HG03432 (cell line): ENCODE measurements at regions not wholly inside any gene's neighbourhood (a gene's known extent, or its start where the extent isn't known, plus 50 kb on each side); places are given as distances from the start of the nearest gene placed in this dataset.
"Not testable (repeated sequence)": the region's sequence is repeated elsewhere in the genome, so short reads cannot be mapped to it uniquely, and the experiment has no call there.

Source experiments
- ATAC-seq: cut with Tn5 transposase; IDR thresholded peaks from one replicate; pipeline ENCODE4 v1.9.1; 2021; ENCODE audit warnings: mild to moderate bottlenecking, moderate library complexity; ENCODE audit not compliant: unreplicated experiment

DNA sequence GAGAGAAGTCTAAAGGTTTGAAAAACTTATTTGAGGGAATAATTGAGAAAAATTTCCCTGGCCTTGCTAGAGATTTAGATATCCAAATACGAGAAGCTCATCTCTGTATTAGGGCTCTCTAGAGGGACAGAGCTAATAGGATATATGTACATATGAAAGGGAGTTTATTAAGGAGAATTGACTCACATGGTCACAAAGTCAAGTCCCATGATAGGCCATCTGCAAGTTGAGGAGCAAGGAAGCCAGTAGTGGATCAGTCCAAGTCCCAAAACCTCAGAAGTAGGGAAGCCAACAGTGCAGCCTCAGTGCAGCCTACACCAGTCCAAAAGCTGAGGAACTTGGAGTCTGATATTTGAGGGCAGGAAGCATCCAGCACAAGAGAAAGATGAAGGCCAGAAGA, 126.7 kb downstream of the PJA2 start:
- not testable (repeated sequence) for ATAC-seq

DNA sequence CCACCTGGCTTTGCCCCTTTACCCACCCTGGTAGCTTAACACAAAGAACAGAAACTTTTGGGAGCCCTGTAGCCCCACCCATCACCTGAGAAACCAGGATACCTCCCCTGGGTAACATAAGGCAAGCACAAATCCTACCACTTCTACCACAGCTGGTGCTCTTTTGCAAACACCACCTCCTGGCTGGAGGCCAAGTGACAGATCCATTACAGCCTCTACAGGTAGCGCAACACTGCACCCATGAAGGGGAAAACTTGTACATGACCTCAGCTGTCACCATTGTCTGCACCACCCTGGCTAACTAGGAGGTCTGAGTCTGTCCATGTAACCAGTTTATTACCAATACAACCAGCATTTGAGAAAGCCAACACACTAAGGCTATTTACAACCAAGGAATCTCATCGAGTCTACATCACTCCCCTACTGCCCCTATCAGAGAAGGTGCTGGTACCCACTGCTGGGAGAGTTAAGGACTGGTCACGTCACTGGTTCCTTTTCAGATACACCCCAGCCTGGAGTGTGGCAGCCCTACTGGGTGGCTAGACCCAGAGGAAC, 128.6 kb downstream of the PJA2 start:
- ATAC-seq, result no peak

DNA sequence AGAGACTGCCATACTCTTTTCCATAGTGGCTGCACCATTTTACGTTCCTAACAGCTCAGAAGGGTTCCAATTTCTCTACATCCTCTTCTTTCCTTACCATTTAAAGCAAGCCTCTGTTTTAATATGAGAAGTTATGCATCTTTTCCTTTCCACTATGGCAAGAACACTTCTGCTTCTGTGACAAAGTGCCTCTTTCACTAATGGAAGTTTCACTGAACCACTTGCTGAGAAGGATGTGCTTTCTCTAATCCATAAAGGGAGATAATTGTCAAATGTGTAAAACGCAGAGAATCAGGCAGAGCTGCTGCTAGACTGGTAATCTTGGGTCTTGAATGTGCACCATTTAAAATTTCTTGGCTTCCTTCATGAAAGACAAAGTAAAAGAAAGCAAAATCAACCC, 131.6 kb downstream of the PJA2 start:
- ATAC-seq, result no peak

DNA sequence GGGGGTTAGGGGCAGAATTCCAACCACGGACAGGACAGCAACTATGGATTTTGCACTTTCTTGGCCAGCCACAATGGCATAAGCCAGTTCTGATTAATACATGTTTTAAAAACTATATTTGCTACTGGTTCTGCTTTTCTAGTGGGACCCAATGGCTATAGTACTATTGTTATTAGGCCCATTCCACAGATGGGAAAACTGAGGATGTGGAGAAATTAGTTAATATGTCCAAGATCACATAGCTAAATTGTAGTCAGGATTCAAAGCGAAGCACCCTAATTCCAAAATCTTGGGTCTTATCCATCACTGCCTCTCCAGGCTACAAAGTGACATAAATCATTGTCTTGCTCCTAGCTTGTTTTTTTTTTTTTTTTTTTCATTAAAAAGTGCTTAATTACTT, 133.9 kb downstream of the PJA2 start:
- no peak for ATAC-seq

DNA sequence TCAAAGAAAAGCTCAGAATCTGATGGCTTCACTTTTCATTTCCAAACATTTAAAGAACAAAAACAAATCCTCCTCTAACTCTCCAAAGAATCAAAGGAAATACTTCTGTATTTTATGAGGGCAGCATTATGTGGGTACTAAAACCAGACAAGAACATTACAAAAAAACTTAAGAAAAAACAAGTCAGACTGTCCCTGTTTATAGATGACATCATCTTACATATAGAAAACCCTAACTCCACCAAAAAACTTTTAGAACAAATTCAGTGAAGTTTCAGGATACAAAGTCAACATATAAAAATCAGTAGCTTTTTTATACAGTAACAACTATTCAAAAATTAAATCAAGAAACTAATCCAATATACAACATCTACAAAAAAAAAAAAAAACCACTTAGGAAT, 136.2 kb downstream of the PJA2 start:
- ATAC-seq, result no peak

DNA sequence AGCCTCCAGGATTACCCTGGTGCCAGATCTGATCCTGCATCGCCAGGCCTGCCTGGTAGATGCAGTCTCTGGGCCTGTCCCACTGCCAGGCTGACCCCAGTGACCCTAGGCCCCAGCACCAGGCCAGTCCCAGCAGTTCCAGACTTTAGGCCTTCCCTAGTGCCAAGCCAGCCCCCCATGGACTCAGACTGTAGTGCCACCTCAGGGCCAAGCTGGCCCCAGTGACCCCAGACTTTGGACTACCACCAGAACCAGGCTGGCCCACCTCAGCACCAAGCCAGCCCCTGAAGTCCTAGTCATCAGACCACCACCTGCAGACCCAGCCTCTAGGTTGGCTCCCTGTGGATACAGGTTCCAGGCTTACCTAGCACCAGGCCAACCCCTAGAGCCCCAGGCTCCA, 142.5 kb downstream of the PJA2 start:
- ATAC-seq, result no peak

DNA sequence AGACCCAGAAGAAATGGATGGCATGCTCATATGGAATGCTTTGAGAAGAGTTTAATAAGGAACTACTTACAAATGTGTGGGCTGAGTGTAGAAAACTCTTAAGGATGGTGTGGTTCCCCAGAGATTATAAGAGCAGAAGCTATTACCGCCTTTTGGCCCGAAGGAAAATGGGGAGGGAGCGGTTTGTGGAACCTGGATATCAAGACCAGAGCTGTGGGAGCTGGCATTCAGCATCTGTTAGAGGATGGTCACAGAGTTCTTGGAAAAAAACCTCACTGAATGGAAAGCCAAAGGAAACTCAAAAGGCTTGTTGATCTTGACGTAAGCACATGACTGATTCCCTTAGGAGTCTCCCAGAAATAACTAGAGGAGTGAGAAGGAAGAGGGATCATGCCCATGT, 151.0 kb downstream of the PJA2 start:
- no peak for ATAC-seq

DNA sequence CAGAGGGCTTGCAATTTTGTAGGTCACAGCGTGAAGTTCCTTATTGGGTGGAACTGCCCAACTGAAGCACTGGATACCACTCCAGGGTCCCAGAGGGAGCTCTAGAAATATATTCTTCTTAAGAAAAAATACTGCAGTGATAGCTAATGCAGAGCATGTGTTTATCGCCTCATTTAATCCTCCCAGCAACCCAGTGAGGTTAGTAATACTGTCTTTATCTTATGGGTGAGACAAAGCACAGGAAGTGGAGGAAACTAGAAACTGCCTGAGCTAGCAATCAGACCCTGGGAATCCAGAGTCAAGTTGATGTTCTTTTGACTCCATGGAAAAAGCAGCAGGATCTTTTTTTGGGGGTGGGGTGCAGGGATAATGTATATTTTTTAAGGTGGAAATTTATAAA, 153.3 kb downstream of the PJA2 start:
- no peak for ATAC-seq

DNA sequence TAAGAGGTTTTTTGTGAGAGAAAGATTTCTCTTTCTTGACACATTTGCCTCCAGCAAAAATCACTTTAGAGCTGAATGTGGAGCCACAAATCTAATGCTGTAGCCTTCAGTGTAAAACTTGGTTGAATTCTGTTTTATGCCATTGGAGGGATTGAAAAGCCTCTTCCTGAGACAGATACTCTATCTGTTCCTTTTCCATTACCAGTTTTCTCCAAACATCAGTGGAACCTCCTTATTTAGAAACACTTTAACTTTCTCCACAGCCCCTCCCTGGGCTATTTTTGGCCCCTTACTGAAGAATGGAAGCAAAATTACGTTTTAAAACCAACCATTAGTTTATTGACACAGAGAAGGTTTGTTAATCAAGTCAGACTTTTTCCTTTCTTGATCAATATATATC, 155.3 kb downstream of the PJA2 start:
- ATAC-seq, result no peak

DNA sequence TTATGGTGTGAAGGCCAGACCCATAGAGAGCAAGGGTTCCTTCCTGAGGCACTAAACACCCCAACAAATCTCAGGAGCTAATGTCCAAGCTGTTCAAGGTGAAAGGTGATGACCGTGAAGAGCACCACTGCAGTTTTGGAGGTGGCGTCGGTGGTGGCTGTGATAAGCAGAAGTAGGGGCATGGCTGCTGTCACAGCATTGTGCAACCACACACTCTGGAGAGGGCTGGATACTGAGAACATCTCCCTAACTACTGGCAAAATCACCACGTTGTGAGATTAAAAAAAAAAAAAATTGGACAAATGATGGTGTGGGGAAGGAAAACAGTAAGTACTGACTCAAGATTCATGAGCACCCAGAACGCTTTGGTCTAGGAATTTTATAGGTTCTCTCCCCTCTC, 156.5 kb downstream of the PJA2 start:
- no peak for ATAC-seq

DNA sequence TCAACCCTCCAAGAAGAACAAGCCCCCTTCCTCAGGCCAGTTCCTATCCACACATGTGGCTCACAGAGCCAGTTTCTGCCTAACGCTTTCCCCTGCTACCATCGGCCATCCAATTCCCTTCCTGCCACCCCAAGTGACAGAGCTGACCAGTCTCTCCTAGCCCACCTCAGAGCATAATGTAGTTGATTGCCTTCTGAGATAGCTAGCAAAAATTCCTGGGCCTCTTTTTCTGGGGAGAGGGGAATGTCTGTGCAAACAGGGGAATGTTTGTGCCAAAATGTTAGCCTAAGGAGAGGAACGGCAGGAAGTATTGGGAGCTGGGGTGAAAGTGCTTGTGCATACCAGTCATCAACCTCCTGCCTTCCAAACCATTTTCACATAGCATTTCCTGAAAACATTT, 157.0 kb downstream of the PJA2 start:
- ATAC-seq, result no peak

DNA sequence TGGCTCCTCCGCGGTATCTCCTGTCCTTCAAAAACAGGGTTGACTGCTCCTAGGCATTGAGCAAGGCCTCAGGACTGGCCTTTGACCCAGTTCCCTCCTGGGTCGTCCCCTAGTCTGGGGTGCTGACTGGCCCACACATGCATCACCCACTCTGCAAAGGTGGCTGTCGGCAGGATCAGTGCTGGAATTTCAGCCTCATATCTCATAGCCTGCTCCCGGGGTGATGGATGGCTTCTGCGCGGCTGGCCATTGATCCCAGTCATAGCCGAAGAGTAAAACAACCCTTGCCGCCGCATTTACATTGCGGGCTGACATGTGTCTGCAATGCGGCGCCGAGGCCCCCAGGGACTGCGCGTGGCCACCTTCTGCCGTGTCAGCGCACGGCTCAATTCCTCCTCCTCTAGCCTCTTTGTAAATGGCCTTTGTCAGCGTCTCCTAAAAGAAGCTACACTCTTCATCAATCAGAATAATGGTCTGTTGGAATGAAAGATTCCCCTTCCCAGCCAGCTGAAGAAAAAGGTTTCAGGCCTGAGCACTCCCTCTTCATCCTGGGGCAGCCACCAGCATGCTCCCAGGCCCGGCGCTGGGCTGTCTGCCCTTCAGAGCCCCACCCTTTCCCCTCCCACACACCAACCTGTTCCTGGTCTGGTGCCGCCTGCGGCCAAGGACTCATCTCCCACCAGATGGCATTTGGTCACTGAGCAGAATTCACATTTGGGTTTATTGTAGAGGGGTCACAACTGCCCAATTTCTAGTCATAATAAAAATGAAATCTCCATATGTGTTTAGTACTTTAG, 159.0 kb downstream of the PJA2 start:
- ATAC-seq, result no peak

DNA sequence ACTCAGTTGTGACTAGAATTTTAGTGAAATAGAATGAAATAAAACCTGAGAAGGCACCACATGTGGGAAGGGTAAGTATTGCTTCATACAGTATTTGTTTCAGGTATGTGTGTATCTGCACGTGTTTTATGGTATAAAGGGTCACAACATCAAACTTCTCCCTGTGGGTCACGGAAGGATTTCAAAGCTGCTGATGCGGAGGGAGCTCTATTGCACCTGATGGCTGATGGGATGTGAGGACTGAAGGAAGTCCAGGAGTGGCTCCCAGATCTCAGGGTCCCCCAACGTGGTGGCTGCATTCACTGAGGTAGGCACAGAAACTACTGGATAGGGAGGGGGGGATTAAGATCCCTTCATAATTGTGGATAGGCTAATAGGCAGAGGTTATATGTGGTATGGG, 159.7 kb downstream of the PJA2 start:
- ATAC-seq, result no peak

DNA sequence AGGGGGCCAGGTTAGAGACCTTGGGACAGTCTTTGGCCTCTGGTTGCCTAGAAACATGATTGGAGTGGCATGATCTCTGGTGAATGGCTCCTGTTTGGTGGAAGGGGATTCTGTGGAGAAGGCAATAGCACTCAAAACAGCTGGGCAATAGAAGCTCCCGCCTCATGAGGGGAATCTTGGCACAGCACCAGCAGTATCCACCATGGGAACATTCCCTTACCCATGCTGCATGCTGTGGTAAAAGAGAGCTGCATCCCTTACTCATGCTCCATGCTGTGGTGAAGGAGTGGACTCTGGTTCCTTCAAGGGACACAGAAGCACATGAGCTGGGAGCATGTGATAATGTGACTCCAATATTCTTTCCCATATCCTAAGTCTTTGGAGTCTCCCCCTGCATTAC, 160.6 kb downstream of the PJA2 start:
- no peak for ATAC-seq

DNA sequence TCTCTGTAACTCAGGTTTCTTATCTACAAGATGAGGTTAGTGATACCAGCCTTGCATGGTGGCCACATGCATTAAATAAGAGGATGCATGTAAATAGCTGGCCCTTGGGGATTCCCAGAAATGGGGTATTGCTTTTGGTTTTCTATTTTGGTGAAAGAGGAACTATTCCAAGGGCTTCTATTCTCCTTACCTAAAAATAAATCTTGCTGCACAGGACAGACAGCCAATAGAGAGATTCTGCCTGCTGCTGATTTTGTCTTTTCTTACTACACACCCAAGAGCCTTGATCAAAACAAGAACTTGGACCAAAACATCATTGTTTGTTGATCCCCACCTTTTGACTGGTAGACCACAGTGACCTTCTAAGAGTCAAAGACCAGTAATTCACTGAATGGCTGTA, 161.8 kb downstream of the PJA2 start:
- peak; percentile 96 for ATAC-seq

DNA sequence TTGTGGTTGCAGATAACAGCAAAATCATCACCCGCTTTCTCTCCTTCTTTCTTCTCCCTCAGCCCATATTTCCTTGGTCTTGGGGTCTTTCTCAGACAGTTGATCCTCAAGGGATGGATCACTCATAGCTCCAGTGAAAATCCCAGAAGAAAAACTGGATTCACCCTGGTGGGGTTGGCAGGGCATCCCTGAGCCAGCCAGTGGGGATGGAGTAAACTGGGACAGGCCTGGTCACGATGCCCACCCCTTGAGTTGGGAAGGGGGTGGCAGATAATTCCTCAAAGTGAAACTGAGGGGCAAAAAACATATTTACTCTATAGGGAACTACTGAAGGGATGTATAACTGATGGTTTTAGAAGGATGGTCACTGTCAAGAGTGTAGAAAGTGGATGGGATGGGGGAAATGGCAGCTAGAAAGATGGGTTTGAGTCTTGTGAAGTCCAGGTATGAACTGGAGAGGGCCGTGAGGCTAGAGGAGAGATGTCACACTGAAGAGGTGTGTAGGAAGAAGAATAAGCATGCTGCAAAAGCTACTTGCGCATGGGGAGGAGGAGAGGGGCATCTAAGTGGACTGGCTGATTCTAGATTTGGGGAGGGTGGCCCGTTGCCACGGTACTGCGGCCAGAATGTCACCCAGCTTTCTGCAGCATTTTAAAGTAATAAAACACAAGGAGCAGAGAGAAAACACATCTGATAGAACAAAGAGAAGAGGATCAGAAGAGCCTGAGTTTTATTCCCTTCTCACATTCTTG, 162.8 kb downstream of the PJA2 start:
- no peak for ATAC-seq
